ENCODE measurements at regions not wholly inside any gene's neighbourhood (a gene's known extent, or its start where the extent isn't known, plus 50 kb on each side); places are given as distances from the start of the nearest gene placed in this dataset.
A peak's percentile ranks its signal among the peaks of the same experiment; 100 is the strongest.

- no peaks in the 10 kb centered on the region for H3K36me3 ChIP-seq (replicated peaks; ENCODE audit: insufficient read depth, low read depth)
- no peak overlapping the region for H3K4me3 ChIP-seq
- H3K27ac ChIP-seq = no peak overlapping the region
- no peaks in the 10 kb centered on the region for H3K27me3 ChIP-seq
- H3K79me2 ChIP-seq = no peaks in the 10 kb centered on the region
- H2AFZ ChIP-seq = no peak overlapping the region
- no peaks in the 10 kb centered on the region for H3K4me1 ChIP-seq (ENCODE audit: insufficient read depth)
- no peaks in the 10 kb centered on the region for H3K9me2 ChIP-seq (replicated peaks; ENCODE audit: insufficient read depth)
- TF ChIP-seq EZH2phosphoT487 (IDR thresholded peaks at IDR 0.05; ENCODE audit: low read depth, severe bottlenecking, unreplicated experiment) (no peak), CTCF (IDR thresholded peaks at IDR 0.05; ENCODE audit: poor library complexity) (no peak), EZH2 (IDR thresholded peaks at IDR 0.05; ENCODE audit: borderline replicate concordance) (no peak)
- WGBS (ENCODE audit: low lambda C conversion rate, missing lambda C conversion rate) = 85% methylated on average over 2 of the region's 2 CpGs
- no peak overlapping the region for H3K4me2 ChIP-seq
- H3K9me3 ChIP-seq (ENCODE audit: low read depth) = no peaks in the 10 kb centered on the region
- no peaks in the 10 kb centered on the region for H4K20me1 ChIP-seq (ENCODE audit: insufficient read depth, poor library complexity, severe bottlenecking)
- DNase-seq (ENCODE audit: low spot score) = no peak
Measured at GRCh38 chr4:155001251-155001650, 207.2 kb upstream of the NPY2R start.

- no peak overlapping the region for H2AFZ ChIP-seq
- TF ChIP-seq CTCF (IDR thresholded peaks at IDR 0.05; ENCODE audit: poor library complexity) (no peak), EZH2 (IDR thresholded peaks at IDR 0.05; ENCODE audit: borderline replicate concordance) (no peak), EZH2phosphoT487 (IDR thresholded peaks at IDR 0.05; ENCODE audit: low read depth, severe bottlenecking, unreplicated experiment) (no peak)
- H3K4me2 ChIP-seq = no peak overlapping the region
- H3K4me3 ChIP-seq = no peak overlapping the region
- H3K27ac ChIP-seq = no peak overlapping the region
- no peaks in the 10 kb centered on the region for H3K27me3 ChIP-seq
- peak; percentile 27 for DNase-seq (ENCODE audit: low spot score)
- 72% methylated on average over 5 of the region's 5 CpGs for WGBS (ENCODE audit: low lambda C conversion rate, missing lambda C conversion rate)
- H3K4me1 ChIP-seq (ENCODE audit: insufficient read depth) = no peaks in the 10 kb centered on the region
- no peaks in the 10 kb centered on the region for H4K20me1 ChIP-seq (ENCODE audit: insufficient read depth, poor library complexity, severe bottlenecking)
- H3K79me2 ChIP-seq = no peaks in the 10 kb centered on the region
- no peaks in the 10 kb centered on the region for H3K9me2 ChIP-seq (replicated peaks; ENCODE audit: insufficient read depth)
- no peaks in the 10 kb centered on the region for H3K36me3 ChIP-seq (replicated peaks; ENCODE audit: insufficient read depth, low read depth)
- no peaks in the 10 kb centered on the region for H3K9me3 ChIP-seq (ENCODE audit: low read depth)
Measured at GRCh38 chr4:155005395-155006090, 202.9 kb upstream of the NPY2R start.

GRCh38 chr4:155007660-155008176, 200.7 kb upstream of the NPY2R start:
- Histone ChIP-seq H3K27ac (no peak overlapping the region), H3K36me3 (replicated peaks; ENCODE audit: insufficient read depth, low read depth) (no peaks in the 10 kb centered on the region), H3K4me2 (no peak overlapping the region), H3K79me2 (no peaks in the 10 kb centered on the region), H3K4me1 (ENCODE audit: insufficient read depth) (no peaks in the 10 kb centered on the region), H3K9me2 (replicated peaks; ENCODE audit: insufficient read depth) (no peaks in the 10 kb centered on the region), H4K20me1 (ENCODE audit: insufficient read depth, poor library complexity, severe bottlenecking) (no peaks in the 10 kb centered on the region), H3K9me3 (ENCODE audit: low read depth) (no peaks in the 10 kb centered on the region), H3K27me3 (no peaks in the 10 kb centered on the region), H2AFZ (no peak overlapping the region), H3K4me3 (no peak overlapping the region)
- WGBS (ENCODE audit: low lambda C conversion rate, missing lambda C conversion rate) = 63% methylated on average over 1 of the region's 1 CpG
- no peak for DNase-seq (ENCODE audit: low spot score)
- TF ChIP-seq EZH2 (IDR thresholded peaks at IDR 0.05; ENCODE audit: borderline replicate concordance) (no peak), CTCF (IDR thresholded peaks at IDR 0.05; ENCODE audit: poor library complexity) (no peak), EZH2phosphoT487 (IDR thresholded peaks at IDR 0.05; ENCODE audit: low read depth, severe bottlenecking, unreplicated experiment) (no peak)

All from hepatocyte (in vitro differentiated cells).